Right lobe of liver (tissue), 4 donors: ENCODE measurements at regions not wholly inside any gene's neighbourhood (a gene's known extent, or its start where the extent isn't known, plus 50 kb on each side); places are given as distances from the start of the nearest gene placed in this dataset.

Experiments used
- CTCF ChIP-seq, 4 donors: fragments of 200-600 bp in 3 of 4; fragments of 450-650 bp in 1 of 4; IDR thresholded peaks; one replicate each; pipeline versions ENCODE4 v1.5.1 to v1.8.0; 2016 to 2022; ENCODE audit warnings: antibody characterized with exemption in 4 of 4, mild to moderate bottlenecking in 2 of 4
- POLR2A ChIP-seq: fragments of 450-650 bp; IDR thresholded peaks from one replicate; pipeline ENCODE4 v1.6.1; 2017; ENCODE audit warnings: antibody characterized with exemption, mild to moderate bottlenecking
- donor health status: DM: no; HTN: no; CAD: no.
- donor health status: DM: no; HTN: no; CAD: no.
- donor health status: DM: no; HTN: yes; CAD: no.

DNA sequence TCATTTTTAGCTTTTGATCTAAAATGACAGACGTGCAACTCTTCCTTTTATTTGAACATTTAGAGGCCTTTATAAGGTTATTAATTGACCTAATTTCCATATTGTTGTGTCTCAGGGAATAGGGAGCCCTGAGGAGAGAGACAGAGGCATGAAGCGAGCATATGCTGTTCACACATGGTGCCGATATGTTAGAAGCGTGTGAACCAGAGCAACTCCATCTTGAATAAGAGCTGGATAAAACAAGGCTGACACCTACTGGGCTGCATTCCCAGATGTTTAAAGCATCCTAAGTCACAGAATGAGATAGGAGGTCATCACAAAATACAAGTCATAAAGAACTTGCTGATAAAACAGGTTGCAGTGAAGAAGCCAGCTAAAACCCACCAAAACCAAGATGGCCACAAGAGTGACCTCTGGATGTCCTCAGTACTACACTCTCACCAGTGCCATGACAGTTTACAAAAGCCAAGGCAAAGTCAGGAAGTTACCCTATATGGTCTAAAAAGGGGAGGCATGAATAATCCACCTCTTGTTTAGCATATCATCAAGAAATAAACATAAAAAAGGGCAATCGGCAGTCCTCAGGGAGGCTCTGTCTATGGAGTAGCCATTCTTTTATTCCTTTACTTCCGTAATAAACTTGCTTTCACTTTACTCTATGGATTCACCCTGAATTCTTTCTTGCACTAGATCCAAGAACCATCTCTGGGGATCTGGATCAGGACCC is 80.1 kb downstream of the SEC61G start:
- TF ChIP-seq POLR2A = no peak
- no peak for TF ChIP-seq CTCF (IDR thresholded peaks at IDR 0.05)
